Panc1 (cell line): ENCODE measurements at regions not wholly inside any gene's neighbourhood (a gene's known extent, or its start where the extent isn't known, plus 50 kb on each side); places are given as distances from the start of the nearest gene placed in this dataset.

Experiments
- ATAC-seq: fragments of 200-7000 bp; cut with Tn5 transposase; 2 replicates; pipeline ENCODE4 v1.9.1; 2020; ENCODE audit warnings: mild to moderate bottlenecking, moderate library complexity
- BruUV-seq: library from RNA; stranded (reverse); fragments of 400-500 nt; replicated peaks from 2 replicates; lab custom pipeline; 2021; lab: Mats Ljungman, UMichigan
- CTCF ChIA-PET: fragments of 300-600 bp; sonication (Branson Sonifier 250); formaldehyde crosslinking; loops from one replicate; lab custom pipeline; 2022; ENCODE audit warnings: antibody characterized with exemption; lab: Charles Lee
- POLR2A ChIA-PET: fragments of 300-600 bp; sonication (Branson Sonifier 250); formaldehyde crosslinking; loops from one replicate; lab custom pipeline; 2022; ENCODE audit warnings: antibody characterized with exemption; lab: Charles Lee
- DNase-seq: peaks from one replicate; pipeline ENCODE4 v3.0.0-alpha.2; 2010; ENCODE audit warnings: low read depth, low spot score
- H3K27ac ChIP-seq: 2 replicates; pipeline ENCODE4 v1.5.1; 2011; ENCODE audit warnings: mild to moderate bottlenecking, low read length, inconsistent platforms
- H3K27me3 ChIP-seq: fragments of 200-500 bp; sonication (Bioruptor generic); 2 replicates; pipeline ENCODE4 v1.6.0; 2014; ENCODE audit warnings: low read length, inconsistent platforms; ENCODE audit not compliant: control insufficient read depth, insufficient read depth
- H3K36me3 ChIP-seq: fragments of 200-500 bp; sonication (Bioruptor generic); 2 replicates; pipeline ENCODE4 v1.5.1; 2014; ENCODE audit warnings: inconsistent platforms, mild to moderate bottlenecking, low read length, moderate library complexity; ENCODE audit not compliant: control insufficient read depth, insufficient read depth
- H3K4me1 ChIP-seq: 2 replicates; pipeline ENCODE4 v1.5.1; 2011; ENCODE audit warnings: inconsistent platforms, mild to moderate bottlenecking, low read length, moderate library complexity; ENCODE audit not compliant: control insufficient read depth, insufficient read depth
- H3K4me3 ChIP-seq, 2 experiments: 2 replicates each; pipeline ENCODE4 v1.5.1; 2011 to 2012; ENCODE audit warnings: low read depth in 2 of 2, low read length in 2 of 2, mild to moderate bottlenecking in 2 of 2, inconsistent platforms in 1 of 2, moderate library complexity in 1 of 2
- H3K9me3 ChIP-seq: fragments of 200-500 bp; sonication (Bioruptor generic); 2 replicates; pipeline ENCODE4 v1.5.1; 2014; ENCODE audit warnings: low read depth, mild to moderate bottlenecking, inconsistent platforms, low read length, moderate library complexity; ENCODE audit not compliant: control insufficient read depth, insufficient read depth
- CTCF ChIP-seq: fragments of 450-650 bp; IDR thresholded peaks from 2 replicates; pipeline ENCODE4 v1.5.1; 2017; ENCODE audit warnings: mild to moderate bottlenecking
- POLR2AphosphoS5 ChIP-seq: IDR thresholded peaks from 2 replicates; pipeline ENCODE4 v1.6.1; 2012; ENCODE audit warnings: mild to moderate bottlenecking, low read depth, low read length, moderate library complexity
- REST ChIP-seq, 2 experiments: IDR thresholded peaks; 2 replicates each; pipeline ENCODE4 v1.6.1; 2011 to 2012; ENCODE audit warnings: low read depth in 2 of 2, control low read depth in 1 of 2, low read length in 1 of 2, mild to moderate bottlenecking in 1 of 2, moderate library complexity in 1 of 2; ENCODE audit not compliant: insufficient read depth in 1 of 2
- SIN3A ChIP-seq: IDR thresholded peaks from 2 replicates; pipeline ENCODE4 v1.6.1; 2012; ENCODE audit warnings: low read depth, mild to moderate bottlenecking, low read length, moderate library complexity, borderline replicate concordance; ENCODE audit not compliant: insufficient read depth
- TCF7L2 ChIP-seq: IDR thresholded peaks from 2 replicates; pipeline ENCODE4 v1.6.1; 2011; ENCODE audit warnings: mild to moderate bottlenecking, low read depth, low read length, inconsistent platforms
- in situ Hi-C: cut with HindIII; loops from 2 replicates; pipeline ENCODE4 v1.10.0; 2016; ENCODE audit warnings: low sequenced_read_pairs, low pct_unique_long_range_greater_than_20kb
- intact Hi-C: fragments of 100-400 bp; cut with micrococcal nuclease; formaldehyde crosslinking; loops from one replicate; pipeline ENCODE4 v1.10.0; 2022; ENCODE audit not compliant: unreplicated experiment

DNA sequence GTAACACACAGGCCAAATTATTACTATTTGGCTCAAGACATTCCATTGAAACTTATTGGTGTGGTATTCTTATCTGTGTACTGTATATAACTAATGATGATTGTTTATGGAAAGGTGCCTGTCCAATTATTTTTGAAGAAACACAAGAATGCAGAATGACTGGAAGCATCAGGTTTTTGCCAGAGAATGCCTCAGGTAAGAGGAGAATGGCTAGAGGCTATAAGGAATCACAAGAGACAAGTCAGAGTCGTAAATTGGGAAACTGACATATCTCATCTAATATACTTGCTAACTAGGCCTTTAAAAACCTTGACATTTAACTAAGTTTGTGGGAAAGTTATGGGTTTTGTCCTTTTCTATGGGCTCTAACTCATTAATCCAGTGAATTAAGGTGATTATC, 69.3 kb upstream of the TTC29 start:
- no peak for TF ChIP-seq CTCF
- H3K4me3 ChIP-seq = no peak overlapping the region
- intact Hi-C loops (loop anchor here (5.0 kb wide), 1 partner anchor 577 kb away; no protein-coding TSS in a partner anchor), in situ Hi-C loops (no loop called here)
- no peaks in the 10 kb centered on the region; the same call in 1 of the 2 replicates for H3K27me3 ChIP-seq
- no peaks in the 10 kb centered on the region for H3K36me3 ChIP-seq
- DNase-seq = no peak
- no peaks in the 10 kb centered on the region for H3K9me3 ChIP-seq
- no peaks in the 10 kb centered on the region for H3K4me1 ChIP-seq
- ATAC-seq = no peak
- no peak overlapping the region for H3K27ac ChIP-seq
- CTCF ChIA-PET = no interaction called here
- POLR2A ChIA-PET = no interaction called here
- no TSS peak for BruUV-seq

DNA sequence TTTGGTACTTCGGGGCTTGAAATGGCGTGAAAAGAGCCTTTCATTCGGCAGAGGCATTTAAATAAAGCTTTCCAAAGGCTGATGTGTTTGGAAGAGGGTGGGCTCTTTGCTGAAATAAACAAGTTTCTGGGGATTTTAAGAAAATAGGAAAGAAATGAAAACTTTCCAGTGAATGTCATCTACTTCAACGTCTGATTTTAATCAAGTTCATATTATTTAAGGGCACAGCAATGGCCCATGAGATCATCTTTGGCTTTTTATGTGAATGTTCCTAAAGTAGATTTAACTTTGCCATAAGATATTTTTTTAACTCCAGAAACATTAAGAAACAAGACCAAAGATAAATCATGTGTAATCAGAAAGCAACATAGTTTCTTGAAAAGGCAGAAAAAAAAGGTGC, 69.8 kb upstream of the TTC29 start:
- CTCF ChIA-PET = no interaction called here
- no TSS peak for BruUV-seq

More for the DNA sequence above, 69.8 kb upstream of the TTC29 start:
- DNase-seq (no peak), ATAC-seq (no peak)
- H3K27ac ChIP-seq = no peak overlapping the region
- no peaks in the 10 kb centered on the region for H3K36me3 ChIP-seq
- TF ChIP-seq POLR2AphosphoS5 (no peak), SIN3A (no peak), TCF7L2 (no peak), REST (IDR thresholded peaks at IDR 0.05; ENCODE audit: insufficient read depth in 1 of 2, low read depth in 2 of 2, low read length in 1 of 2) (no peak), CTCF (no peak)
- H3K4me1 ChIP-seq = no peaks in the 10 kb centered on the region
- no peaks in the 10 kb centered on the region; the same call in 1 of the 2 replicates for H3K27me3 ChIP-seq
- H3K4me3 ChIP-seq = no peak overlapping the region
- no peaks in the 10 kb centered on the region for H3K9me3 ChIP-seq
- in situ Hi-C loops (no loop called here), intact Hi-C loops (loop anchor here (5.0 kb wide), 1 partner anchor 577 kb away; no protein-coding TSS in a partner anchor)
- POLR2A ChIA-PET = no interaction called here
